ENCODE measurements at regions not wholly inside any gene's neighbourhood (a gene's known extent, or its start where the extent isn't known, plus 50 kb on each side); places are given as distances from the start of the nearest gene placed in this dataset.
"Not testable (repeated sequence)": the region's sequence is repeated elsewhere in the genome, so short reads cannot be mapped to it uniquely, and the experiment has no call there.

- DNase-seq (ENCODE audit: low read depth in 2 of 2) = peak; percentile 8 to 17
Measured at GRCh38 chr4:154982187-154983047, 201.3 kb downstream of the RBM46 start.

- DNase-seq (ENCODE audit: low read depth in 2 of 2) = no peak
Measured at GRCh38 chr4:154983714-154984113, 202.6 kb downstream of the RBM46 start.

DNA sequence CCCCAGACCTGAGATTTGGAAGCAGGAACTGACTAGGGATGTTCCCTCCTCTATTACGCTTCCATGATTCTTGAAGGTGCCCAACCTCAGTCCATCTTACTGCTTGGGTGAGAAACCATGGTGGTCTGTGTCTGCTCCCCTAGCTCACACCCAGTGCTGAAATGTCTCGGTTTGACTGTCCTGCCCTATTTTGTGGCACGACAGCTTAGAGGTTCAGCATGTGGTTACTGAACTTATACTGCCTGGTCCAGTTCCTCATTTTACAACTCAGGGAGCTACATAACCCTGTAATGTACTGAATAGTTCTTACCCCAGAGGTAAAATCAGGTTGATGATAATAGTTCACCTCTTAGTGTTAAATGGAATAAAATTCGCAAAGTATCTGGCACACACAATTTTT is 203.1 kb downstream of the RBM46 start:
- DNase-seq (ENCODE audit: low read depth in 2 of 2) = no peak

DNA sequence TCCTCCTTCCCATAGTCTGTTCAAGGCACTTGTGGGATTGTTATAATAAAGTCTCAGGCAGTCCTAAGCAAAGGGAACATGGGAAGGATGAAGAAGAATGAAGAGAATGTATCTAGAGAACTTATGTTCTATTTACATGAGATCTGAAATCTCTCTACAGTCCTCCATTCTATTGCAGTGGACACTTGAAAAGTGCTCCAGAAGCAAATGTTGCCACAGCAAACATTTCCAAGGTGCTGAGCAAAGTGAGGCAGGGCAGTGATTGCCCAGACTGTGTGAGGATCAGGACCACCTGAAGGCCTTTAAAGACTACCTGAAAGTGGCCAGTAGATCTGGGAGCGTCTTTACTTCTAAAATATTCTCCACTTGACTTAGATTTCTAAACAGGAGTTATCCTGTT is 203.5 kb downstream of the RBM46 start:
- DNase-seq (ENCODE audit: low read depth in 2 of 2) = no peak

GRCh38 chr4:154985673-154986072 is 204.6 kb downstream of the RBM46 start:
- DNase-seq (ENCODE audit: low read depth in 2 of 2) = no peak

GRCh38 chr4:154988511-154988910 is 207.4 kb downstream of the RBM46 start:
- no peak for DNase-seq (ENCODE audit: low read depth in 2 of 2)

DNA sequence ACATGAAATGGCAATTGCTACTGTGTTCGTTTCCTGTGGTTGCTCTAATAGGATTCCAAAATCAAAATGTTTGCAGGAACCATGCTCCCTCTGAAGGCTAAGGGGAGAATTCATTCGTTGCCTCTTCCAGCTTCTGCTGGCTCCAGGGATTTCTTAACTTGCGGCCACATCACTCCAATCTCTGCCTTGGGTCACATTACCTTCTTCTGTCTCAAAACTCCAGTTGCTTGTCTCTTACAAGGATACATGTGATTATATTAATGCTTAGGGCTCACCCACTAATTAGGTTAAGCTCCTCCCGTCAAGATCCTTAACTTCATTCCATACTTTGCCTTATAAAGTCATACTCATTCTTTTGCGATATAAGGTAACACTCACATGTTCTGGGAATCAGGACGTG is 208.4 kb downstream of the RBM46 start:
- DNase-seq (ENCODE audit: low read depth in 2 of 2) = no peak

DNA sequence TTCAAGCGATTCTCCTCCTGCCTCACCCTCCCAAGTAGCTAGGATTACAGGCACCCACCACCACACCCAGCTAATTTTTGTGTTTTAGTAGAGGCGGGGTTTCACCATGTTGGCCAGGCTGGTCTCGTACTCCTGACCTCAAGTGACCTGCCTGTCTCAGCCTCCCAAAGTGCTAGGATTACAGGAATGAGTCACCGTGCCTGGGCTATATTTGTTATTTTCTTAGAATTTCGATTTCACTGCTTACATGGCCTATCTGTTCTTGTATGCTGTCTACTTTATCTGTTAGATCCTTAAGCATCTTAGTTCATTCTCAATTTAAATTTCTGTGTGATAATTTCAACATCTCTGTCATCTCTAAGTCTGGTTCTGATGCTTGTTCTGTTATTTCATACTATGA is 210.6 kb upstream of the NPY2R start:
- not testable (repeated sequence) for DNase-seq (ENCODE audit: low read depth in 2 of 2)

- DNase-seq (ENCODE audit: low read depth in 2 of 2) = no peak
Measured at GRCh38 chr4:154998284-154998683, 210.2 kb upstream of the NPY2R start.

- DNase-seq (ENCODE audit: low read depth in 2 of 2) = no peak
Measured at GRCh38 chr4:154998773-154999172, 209.7 kb upstream of the NPY2R start.

GRCh38 chr4:154999950-155000578 is 208.4 kb upstream of the NPY2R start:
- DNase-seq (ENCODE audit: low read depth in 2 of 2) = no peak

DNA sequence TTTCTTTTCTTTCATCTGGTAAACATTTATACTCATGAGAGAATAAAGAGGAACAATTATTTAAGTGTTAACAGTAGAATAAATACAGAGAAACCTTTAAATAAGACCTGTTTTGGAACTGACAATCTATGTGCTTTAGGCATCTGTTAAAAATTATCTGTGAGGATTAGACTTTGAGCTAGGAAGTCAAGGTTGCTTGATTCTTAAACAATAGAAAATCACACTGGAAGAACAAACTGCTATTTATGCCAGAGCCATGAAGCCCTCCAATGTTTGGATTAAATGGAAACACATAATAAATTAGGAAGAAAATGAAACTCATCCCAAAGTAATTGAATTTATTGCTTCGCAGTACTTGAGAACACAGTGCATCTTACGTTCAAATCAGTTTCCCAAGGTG is 207.2 kb upstream of the NPY2R start:
- no peak for DNase-seq (ENCODE audit: low read depth in 2 of 2)

GRCh38 chr4:155005395-155006090 is 202.9 kb upstream of the NPY2R start:
- DNase-seq (ENCODE audit: low read depth in 2 of 2) = no peak

- no peak for DNase-seq (ENCODE audit: low read depth in 2 of 2)
Measured at GRCh38 chr4:155007660-155008176, 200.7 kb upstream of the NPY2R start.

- DNase-seq (ENCODE audit: low read depth in 2 of 2) = no peak
Measured at GRCh38 chr4:155008389-155008788, 200.0 kb upstream of the NPY2R start.

DNA sequence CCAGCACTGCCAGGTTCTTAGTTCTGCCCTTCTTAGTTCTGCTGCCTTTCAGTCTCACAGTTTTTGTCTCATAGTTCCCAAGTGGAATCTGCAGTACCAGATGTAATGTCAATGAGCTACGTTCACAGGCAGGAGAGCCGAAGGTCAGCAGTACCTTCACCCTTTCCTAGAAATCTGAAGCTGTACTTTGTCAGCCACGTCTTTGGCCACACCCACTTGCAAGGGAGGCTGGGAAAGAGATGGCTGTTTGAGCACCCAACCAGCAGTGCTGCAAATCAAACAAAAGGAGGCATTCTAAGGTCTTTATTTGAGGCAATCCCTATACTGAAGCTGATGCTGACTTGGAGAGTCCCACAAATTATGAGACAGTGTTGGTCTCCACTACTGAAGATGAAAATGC is 199.1 kb upstream of the NPY2R start:
- no peak for DNase-seq (ENCODE audit: low read depth in 2 of 2)

DNA sequence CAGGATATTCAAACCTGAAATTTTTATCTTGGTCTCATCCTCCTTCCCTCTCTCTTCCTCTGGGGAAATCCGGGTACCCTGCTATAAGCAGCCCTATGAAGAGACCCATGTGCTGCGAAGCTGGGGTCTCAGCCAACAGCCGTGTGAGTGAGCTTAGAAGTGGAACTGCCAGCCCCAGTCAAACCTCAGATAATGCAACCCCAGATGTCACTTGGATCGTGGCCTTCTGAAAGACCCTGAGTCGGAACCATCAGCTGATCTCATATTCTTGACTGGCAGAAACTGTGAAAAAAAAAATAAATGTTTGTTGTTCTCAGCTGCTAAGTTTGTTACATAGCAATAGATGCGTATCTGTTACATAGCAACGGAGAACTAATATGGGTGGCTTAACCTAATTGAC is 198.1 kb upstream of the NPY2R start:
- no peak for DNase-seq (ENCODE audit: low read depth in 2 of 2)

DNA sequence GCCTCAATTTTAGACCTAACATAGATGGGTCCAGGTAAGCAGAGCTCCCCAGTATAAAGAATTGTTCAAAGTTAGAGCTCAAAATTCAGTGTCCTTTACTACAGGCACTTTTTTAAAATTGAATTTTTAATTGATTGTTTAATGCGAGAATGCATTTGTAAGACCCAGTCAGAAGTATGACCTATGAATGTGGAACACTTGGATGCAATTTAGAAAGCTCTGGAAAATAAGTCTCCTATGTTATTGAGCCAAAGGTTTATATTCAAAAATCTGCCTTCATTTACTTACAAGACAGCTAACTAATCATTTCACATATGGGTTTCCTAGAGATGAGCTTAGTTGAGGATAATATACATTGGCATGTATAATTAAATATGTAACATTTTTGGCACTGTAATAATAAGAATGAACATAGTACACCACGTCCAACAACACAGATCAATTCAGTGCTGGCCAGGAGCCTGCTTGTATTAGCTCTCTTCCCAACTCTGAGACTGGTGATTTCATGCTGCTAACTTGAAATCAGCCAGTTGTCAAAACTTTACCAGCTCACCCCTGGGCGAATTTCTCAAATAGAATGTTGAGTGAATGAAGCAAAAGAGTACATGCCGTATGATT is 197.2 kb upstream of the NPY2R start:
- DNase-seq (ENCODE audit: low read depth in 2 of 2) = no peak

DNA sequence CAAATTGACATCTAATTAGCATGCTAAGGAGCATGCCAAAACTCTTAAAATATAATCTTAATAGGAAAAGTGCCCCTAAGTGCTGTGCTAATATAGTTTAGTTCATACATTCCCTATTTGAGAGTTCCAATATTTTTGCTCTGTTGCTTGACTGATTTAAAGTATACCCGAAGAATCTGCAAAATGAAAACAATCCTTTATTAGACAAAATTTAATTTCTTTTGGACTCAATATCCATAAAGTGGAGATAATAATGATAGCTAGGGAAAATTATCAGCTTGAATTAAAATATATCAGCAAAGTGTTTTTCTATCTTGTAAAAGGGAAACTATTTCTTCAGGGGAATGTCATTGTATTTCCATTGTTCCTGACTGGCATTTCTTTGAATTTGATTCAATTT is 196.0 kb upstream of the NPY2R start:
- no peak for DNase-seq (ENCODE audit: low read depth in 2 of 2)

DNA sequence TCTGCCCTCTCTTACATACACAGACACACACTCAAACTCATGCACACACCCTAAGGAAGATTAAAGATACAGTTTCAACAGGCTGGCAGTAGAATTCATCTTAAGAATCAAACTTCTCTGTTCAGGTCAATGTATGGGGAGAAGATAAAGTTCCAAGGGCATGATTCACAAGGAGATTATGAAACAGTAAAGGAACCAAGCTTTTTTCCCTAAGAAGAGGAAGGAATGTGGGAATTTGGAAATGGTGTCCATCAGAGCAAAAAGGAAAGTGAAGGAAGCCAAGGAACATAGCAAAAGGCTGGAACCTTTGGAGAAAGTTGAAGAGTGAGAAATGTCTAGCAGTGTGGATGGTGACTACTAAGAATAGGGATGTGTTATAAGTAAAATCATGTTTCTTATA is 191.0 kb upstream of the NPY2R start:
- no peak for DNase-seq (ENCODE audit: low read depth in 2 of 2)

GRCh38 chr4:155025762-155026457 is 182.5 kb upstream of the NPY2R start:
- peak in 1 of 2 donors; percentile 5 for DNase-seq (ENCODE audit: low read depth in 2 of 2)

DNA sequence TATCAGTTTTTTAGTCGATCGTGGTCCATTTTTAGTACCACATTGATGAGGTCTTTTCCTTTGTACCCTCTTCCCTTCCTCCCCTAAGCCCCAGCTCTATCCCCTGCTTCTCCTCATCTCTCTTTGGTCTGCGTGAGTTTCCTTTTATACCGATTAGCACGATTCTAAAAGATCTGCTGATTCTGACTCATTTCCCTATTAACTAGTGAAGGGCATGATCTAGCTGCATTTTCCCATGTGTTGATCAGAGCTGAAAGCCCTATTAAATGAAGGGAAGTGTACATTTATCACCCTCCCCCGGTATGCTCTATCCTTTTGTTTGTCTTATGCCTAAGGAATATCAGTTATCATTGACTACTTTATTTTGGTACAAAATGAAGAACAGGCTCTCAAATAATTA is 181.7 kb upstream of the NPY2R start:
- DNase-seq (ENCODE audit: low read depth in 2 of 2) = no peak
